Nephron (organoid): ENCODE measurements at regions not wholly inside any gene's neighbourhood (a gene's known extent, or its start where the extent isn't known, plus 50 kb on each side); places are given as distances from the start of the nearest gene placed in this dataset.

Experiments
- H3K27ac Mint-ChIP-seq, 3 experiments: 2 replicates each; pipeline ENCODE4 v1.8.0; 2020; ENCODE audit warnings: mixed read lengths in 3 of 3, mild to moderate bottlenecking in 2 of 3, moderate library complexity in 1 of 3
- H3K27me3 Mint-ChIP-seq: 2 replicates; pipeline ENCODE4 v1.8.0; 2021; ENCODE audit warnings: low read depth, mild to moderate bottlenecking, moderate library complexity, mixed read lengths
- H3K36me3 Mint-ChIP-seq: 2 replicates; pipeline ENCODE4 v1.8.0; 2020; ENCODE audit warnings: low read depth, mixed read lengths
- H3K4me1 Mint-ChIP-seq: 2 replicates; pipeline ENCODE4 v1.8.0; 2020; ENCODE audit warnings: mixed read lengths
- H3K4me3 Mint-ChIP-seq, 3 experiments: 2 replicates each; pipeline ENCODE4 v1.8.0; 2020; ENCODE audit warnings: mild to moderate bottlenecking in 3 of 3, mixed read lengths in 3 of 3, moderate library complexity in 2 of 3
- H3K9me3 Mint-ChIP-seq: 2 replicates; pipeline ENCODE4 v1.8.0; 2020; ENCODE audit warnings: mixed read lengths
- TF ChIP-seq, protein P1 (sequence below), 3 experiments: fragments of 200-600 bp; sonication (generic); IDR thresholded peaks; one replicate each; pipeline ENCODE4 v1.5.0; 2021; ENCODE audit warnings: antibody characterized with exemption in 3 of 3; ENCODE audit not compliant: unreplicated experiment in 3 of 3

- TF ChIP-seq, protein P1, sequence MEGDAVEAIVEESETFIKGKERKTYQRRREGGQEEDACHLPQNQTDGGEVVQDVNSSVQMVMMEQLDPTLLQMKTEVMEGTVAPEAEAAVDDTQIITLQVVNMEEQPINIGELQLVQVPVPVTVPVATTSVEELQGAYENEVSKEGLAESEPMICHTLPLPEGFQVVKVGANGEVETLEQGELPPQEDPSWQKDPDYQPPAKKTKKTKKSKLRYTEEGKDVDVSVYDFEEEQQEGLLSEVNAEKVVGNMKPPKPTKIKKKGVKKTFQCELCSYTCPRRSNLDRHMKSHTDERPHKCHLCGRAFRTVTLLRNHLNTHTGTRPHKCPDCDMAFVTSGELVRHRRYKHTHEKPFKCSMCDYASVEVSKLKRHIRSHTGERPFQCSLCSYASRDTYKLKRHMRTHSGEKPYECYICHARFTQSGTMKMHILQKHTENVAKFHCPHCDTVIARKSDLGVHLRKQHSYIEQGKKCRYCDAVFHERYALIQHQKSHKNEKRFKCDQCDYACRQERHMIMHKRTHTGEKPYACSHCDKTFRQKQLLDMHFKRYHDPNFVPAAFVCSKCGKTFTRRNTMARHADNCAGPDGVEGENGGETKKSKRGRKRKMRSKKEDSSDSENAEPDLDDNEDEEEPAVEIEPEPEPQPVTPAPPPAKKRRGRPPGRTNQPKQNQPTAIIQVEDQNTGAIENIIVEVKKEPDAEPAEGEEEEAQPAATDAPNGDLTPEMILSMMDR (IDR thresholded peaks at IDR 0.05; ENCODE audit: unreplicated experiment in 3 of 3) = no peak
- no peak overlapping the region for H3K27ac Mint-ChIP-seq
- no peaks in the 10 kb centered on the region for H3K36me3 Mint-ChIP-seq
- no peak overlapping the region for H3K4me3 Mint-ChIP-seq
- peaks cover 5% of the 10 kb centered on the region for H3K27me3 Mint-ChIP-seq
- H3K4me1 Mint-ChIP-seq = peaks cover 4% of the 10 kb centered on the region
- H3K9me3 Mint-ChIP-seq = peaks cover 9% of the 10 kb centered on the region
These were observed 64.5 kb upstream of the CADPS start for GRCh38 chr3:62939707-62940106.

DNA sequence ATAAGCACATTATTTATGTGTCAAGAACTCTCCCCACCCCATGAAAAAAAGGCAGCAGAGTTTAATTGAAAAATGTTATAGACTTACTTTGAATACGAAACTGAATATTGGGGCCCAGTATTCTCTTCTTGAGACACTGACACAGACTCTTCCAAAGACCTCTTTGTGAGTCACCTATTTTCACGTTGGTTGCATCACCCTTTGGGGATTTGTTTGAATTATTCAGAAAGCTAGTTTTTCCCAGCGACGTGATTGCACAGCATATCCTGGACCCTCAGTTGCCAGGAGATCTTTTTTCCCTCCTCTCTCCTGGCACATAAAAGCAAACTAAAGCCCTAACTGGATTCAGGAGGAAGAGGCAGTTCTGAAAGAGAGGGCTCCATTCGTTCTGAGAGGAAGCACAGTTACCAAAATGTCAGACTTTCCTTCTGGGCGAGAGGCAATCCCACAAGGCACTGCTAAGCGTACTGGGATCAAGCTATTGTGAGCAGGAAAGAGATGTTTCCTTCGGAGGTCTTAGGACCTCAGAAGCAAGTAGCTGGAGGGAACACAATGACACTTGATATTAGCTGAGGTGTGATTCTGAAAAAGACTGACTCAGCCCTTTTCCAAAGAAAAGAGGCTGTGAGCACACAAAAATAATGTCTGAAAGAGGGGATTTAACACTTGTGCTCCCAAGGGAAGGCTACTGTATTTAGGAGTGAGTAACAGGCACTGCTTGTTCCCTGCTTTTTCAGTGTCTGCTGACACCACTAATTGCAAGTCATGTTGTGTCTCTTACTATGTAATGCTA, 65.8 kb upstream of the CADPS start:
- Mint-ChIP-seq H3K27me3 (peaks cover 5% of the 10 kb centered on the region), H3K4me1 (peaks cover 4% of the 10 kb centered on the region), H3K27ac (peak overlapping the region in 1 of 3 experiments; percentile 21), H3K36me3 (no peaks in the 10 kb centered on the region), H3K4me3 (no peak overlapping the region), H3K9me3 (peaks cover 9% of the 10 kb centered on the region)
- TF ChIP-seq, protein P1 (IDR thresholded peaks at IDR 0.05; ENCODE audit: unreplicated experiment in 3 of 3) = no peak

DNA sequence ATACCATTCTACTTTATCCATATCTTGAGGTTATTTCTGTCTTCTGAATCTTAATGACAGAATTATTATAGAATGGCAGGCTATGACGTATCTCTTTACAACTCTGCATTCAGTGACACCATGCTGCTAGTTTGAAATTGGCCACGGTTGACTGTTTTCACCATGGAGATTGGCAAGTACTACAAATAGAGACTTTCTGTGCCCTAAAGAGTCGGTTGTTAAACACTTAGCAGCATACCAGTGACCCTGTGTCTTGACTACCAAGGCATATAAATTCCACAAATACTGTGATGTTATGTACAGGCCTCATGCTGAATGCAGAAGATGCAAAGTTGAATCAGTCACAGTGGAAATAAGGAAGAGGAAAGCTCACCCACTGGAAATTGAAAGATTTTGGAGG, 67.0 kb upstream of the CADPS start:
- Mint-ChIP-seq H3K4me1 (peaks cover 4% of the 10 kb centered on the region), H3K4me3 (no peak overlapping the region), H3K27ac (no peak overlapping the region), H3K36me3 (no peaks in the 10 kb centered on the region), H3K27me3 (peaks cover 5% of the 10 kb centered on the region), H3K9me3 (peaks cover 9% of the 10 kb centered on the region)
- TF ChIP-seq, protein P1 (IDR thresholded peaks at IDR 0.05; ENCODE audit: unreplicated experiment in 3 of 3) = no peak

GRCh38 chr3:62942764-62943163, 67.5 kb upstream of the CADPS start:
- Mint-ChIP-seq H3K4me1 (peaks cover 4% of the 10 kb centered on the region), H3K36me3 (no peaks in the 10 kb centered on the region), H3K4me3 (no peak overlapping the region), H3K27ac (no peak overlapping the region), H3K9me3 (peaks cover 9% of the 10 kb centered on the region), H3K27me3 (peaks cover 5% of the 10 kb centered on the region)
- TF ChIP-seq, protein P1 (IDR thresholded peaks at IDR 0.05; ENCODE audit: unreplicated experiment in 3 of 3) = no peak

- no peak overlapping the region for H3K27ac Mint-ChIP-seq
- peaks cover 8% of the 10 kb centered on the region for H3K9me3 Mint-ChIP-seq
- H3K27me3 Mint-ChIP-seq = no peaks in the 10 kb centered on the region
- no peaks in the 10 kb centered on the region for H3K36me3 Mint-ChIP-seq
- H3K4me1 Mint-ChIP-seq = no peaks in the 10 kb centered on the region
- TF ChIP-seq, protein P1 (IDR thresholded peaks at IDR 0.05; ENCODE audit: unreplicated experiment in 3 of 3) = no peak
- no peak overlapping the region for H3K4me3 Mint-ChIP-seq
These were observed 73.7 kb upstream of the CADPS start for GRCh38 chr3:62948921-62949320.

GRCh38 chr3:62950210-62950609, 75.0 kb upstream of the CADPS start:
- H3K4me3 Mint-ChIP-seq = no peak overlapping the region
- H3K27ac Mint-ChIP-seq = no peak overlapping the region
- H3K27me3 Mint-ChIP-seq = no peaks in the 10 kb centered on the region
- TF ChIP-seq, protein P1 (IDR thresholded peaks at IDR 0.05; ENCODE audit: unreplicated experiment in 3 of 3) = no peak
- no peaks in the 10 kb centered on the region for H3K36me3 Mint-ChIP-seq
- H3K9me3 Mint-ChIP-seq = peaks cover 8% of the 10 kb centered on the region
- no peaks in the 10 kb centered on the region for H3K4me1 Mint-ChIP-seq
